Activated CD8-positive, alpha-beta memory T cell treated with anti-CD3 and anti-CD28 coated beads for 4 hours (primary cell): ENCODE measurements at regions not wholly inside any gene's neighbourhood (a gene's known extent, or its start where the extent isn't known, plus 50 kb on each side); places are given as distances from the start of the nearest gene placed in this dataset.
"Not testable (repeated sequence)": the region's sequence is repeated elsewhere in the genome, so short reads cannot be mapped to it uniquely, and the experiment has no call there.

Experiments
- DNase-seq, 2 donors: peaks; one replicate each; pipeline ENCODE4 v3.0.0-alpha.2; 2020; ENCODE audit warnings: low read depth in 2 of 2

DNA sequence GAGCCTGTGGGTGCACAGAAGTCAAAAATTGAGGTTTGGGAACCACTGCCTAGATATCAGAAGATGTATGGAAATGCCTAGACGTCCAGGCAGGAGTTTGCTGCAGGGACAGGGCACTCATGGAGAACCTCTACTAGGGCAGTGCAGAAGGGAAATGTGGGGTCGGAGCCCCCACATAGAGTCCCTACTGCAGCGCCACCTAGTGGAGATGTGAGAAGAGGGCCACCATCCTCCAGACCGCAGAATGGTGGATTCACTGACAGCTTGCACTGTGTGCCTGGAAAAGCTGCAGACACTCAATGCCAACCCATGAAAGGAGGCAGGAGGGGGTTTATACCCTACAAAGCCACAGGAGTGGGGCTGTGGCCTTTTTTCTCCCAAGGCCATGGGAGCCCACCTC, 159.0 kb upstream of the ROPN1B start:
- DNase-seq = not testable (repeated sequence)

DNA sequence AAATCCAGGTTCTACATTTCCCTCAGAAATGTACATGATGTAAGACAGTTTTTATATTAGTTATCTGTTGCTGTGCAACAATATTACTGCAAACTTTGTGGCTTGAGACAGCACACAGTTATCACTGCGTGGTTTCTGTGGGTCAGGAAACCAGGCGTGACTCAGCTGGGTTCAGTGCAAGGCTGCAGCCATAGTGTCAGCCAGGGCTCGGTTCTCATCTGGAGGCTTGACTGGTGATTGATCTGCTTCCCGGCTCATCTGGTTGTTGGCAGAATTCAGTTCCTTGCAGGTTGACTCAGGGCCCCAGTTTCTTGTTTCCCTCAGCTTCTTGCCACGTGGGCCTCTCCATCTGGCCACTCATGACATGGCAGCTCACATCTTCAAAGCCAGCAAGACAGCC, 146.8 kb upstream of the ROPN1B start:
- peak in 1 of 2 donors; percentile 19 for DNase-seq

DNA sequence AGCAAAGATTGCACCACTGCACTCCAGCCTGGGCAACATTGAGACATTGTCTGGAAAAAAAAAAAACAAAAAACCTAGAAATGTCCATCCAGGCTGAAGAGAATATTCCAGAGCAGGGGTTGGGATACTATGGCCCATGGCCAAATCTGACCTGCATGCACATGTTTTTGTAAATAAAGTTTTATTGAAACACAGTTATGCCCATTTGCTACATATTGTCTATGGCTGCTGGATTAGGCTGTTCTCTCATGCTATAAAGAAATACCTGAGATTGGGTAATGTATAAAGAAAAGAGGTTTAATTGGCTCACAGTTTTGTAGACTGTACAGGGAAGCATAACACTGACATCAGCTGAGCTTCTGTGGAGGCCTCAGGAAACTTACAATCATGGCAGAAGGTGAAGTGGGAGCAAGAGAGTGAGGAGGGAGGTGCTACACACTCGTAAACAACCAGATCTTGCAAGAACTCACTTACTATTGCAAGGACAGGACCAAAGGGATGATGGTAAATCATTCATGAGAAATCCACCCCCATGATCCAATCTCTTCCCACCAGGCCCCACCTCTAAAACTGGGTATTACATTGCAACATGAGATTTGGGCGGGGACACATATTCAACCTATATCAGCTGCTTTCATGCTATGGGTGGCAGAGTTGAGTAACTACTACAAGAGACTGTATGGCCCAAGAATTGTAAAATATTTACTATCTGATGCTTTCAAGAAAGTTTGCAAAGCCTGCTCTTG, 137.8 kb upstream of the ROPN1B start:
- not testable (repeated sequence) for DNase-seq

DNA sequence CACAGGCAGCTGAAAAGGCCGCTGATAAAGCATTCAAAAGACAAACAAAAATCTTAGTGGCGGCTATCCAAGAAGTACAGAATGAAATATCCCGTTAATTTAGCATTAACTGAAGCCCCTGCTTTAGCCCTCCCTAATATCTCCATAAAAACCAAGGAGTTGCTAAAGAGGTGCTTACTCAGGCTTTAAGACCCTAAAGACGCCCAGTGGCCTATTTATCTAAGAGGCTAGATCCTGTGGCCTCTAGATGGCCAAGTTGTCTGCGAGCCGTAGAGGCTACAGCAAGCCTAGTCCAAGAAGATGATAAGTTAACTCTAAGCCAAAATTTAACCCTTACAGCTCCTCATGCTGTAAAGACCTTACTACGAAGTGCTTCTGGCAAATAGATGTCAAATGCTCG, 133.4 kb upstream of the ROPN1B start:
- DNase-seq = not testable (repeated sequence)

DNA sequence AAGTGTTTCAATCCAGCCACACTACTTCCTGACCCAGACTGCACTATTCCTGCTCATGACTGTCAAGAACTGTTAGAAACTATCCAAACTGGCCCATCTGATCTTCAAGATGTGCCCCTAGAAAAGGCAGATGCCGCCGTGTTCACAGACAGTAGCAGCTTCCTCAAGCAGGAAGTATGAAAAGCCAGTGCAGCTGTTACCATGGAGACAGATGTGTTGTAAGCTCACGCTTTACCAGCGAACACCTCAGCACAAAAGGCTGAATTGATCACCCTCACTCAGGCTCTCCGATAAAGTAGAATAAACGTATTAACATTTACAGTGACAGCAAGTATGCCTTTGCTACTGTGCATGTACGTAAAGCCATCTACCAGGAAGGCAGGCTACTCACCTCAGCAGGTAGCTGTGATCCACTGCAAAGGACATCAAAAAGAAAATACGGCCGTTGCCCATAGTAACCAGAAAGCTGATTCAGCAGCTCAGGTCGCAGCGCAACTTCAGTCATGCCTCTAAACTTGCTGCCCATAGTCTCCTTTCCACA, 132.9 kb upstream of the ROPN1B start:
- peak in 1 of 2 donors; percentile 3 for DNase-seq

DNA sequence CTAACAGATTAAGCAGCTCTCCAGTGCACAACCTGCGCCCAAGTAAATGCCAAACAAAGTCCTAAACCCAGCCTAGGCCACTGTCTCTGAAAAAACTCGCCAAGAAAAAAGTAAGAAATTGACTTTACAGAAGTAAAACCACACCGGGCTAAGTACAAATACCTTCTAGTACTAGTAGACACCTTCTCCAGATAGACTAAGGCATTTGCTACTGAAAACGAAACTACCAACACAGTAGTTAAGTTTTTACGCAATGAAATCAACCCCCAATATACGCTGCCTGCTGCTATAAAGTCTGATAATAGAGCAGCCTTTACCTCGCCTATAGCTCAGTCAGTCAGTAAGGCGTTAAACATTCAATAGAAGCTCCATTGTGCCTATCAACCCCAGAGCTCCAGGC, 132.2 kb upstream of the ROPN1B start:
- DNase-seq = not testable (repeated sequence)

DNA sequence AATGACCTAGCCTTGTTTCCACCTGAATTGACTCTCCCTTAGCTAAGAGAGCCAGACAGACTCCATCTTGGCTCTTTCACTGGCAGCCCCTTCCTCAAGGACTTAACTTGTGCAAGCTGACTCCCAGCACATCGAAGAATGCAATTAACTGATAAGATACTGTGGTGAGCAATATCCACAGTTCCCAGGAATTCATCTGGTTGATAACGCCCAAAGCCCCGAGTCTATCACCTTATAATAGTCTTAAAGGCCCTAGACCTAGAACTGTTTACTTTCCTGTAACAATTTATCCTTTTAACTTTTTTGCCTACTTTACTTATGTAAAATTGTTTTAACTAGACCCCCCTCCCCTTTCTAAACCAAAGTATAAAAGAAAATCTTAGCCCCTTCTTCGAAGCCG, 130.1 kb upstream of the ROPN1B start:
- DNase-seq = not testable (repeated sequence)

DNA sequence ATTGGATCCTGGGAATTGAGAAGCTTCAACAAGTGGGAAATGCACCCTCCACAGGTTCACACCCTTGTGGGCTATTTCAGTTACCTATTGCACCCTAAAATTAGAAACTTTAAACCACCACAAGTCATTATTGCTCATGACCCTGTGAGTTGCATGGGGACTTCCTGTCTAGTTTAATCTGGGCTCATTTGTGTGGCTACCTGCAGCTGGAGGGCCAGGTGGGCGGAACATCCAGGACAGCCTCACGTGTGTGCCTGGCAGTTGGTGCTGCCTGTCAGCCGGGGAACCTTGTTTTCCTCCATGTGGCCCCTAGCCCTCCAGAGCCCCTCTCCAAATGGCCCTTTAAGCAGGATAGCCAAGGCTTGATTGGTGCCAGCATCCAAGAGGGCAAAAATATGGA, 128.5 kb upstream of the ROPN1B start:
- not testable (repeated sequence) for DNase-seq

DNA sequence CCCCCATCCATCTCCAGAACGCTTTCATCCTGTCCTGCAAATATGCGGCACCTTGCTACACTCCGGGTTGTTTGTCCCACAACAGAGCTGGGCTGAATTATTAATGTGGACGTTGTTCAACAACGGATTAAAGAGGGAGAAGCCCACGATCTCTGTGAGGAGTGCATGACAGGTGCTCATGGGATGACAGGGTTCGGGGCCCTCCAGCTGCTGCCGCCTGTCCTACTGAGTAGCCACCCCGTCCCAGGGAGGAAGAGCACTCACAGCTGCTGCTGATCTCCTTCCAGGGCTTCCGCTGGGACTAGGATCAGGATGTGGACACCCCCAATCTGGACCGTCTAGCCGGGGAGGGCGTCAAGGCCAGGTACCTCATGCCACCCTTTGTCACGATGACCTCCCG, 121.0 kb upstream of the ROPN1B start:
- not testable (repeated sequence) for DNase-seq

DNA sequence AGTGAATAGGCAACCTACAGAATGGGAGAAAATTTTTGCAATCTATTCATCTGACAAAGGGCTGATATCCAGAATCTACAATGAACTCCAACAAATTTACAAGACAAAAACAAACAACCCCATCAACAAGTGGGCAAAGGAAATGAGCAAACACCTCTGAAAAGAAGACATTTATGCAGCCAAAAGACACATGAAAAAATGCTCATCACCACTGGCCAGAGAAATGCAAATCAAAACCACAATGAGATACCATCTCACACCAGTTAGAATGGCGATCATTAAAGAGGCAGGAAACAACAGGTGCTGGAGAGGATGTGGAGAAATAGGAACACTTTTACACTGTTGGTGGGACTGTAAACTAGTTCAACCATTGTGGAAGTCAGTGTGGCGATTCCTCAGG, 114.0 kb upstream of the ROPN1B start:
- not testable (repeated sequence) for DNase-seq

DNA sequence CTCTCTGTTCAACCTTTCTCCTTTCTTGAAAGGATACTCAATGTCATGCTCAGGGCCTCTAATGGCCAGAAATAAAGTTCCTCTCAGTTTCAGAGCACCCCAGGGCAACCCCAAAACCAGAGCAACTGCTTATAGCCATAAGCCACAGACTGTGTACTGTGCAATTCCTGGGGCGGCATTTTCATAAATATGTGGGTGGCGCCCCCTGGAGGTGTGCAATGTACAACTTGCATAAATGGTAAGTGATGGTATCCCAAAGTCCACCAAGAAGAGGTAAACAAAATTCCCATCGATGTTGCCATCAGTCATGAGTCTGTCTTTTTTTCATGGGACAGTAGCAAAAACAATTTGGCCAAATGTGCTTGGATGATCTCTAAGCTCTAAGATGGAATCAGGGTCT, 108.4 kb upstream of the ROPN1B start:
- DNase-seq = not testable (repeated sequence)

DNA sequence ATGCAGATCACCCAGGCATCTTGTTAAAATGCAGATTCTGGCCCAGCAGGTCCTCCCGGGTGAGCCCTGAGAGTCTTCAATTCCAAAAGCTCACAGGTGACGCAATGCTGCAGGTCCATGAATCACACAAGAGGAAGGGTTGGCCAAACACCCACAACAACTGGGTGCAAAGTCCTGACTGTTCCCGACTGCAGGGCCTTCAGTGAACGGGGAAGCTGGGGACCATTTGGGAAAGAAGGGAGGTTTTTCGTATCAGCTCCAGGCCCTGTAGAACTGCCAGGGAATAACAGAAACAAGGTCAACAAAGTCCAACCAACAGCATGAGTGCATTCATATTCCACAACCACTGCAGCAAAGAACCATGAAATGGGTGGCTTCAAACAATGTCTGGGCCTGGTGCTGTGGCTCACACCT, 106.1 kb upstream of the ROPN1B start:
- DNase-seq = not testable (repeated sequence)

DNA sequence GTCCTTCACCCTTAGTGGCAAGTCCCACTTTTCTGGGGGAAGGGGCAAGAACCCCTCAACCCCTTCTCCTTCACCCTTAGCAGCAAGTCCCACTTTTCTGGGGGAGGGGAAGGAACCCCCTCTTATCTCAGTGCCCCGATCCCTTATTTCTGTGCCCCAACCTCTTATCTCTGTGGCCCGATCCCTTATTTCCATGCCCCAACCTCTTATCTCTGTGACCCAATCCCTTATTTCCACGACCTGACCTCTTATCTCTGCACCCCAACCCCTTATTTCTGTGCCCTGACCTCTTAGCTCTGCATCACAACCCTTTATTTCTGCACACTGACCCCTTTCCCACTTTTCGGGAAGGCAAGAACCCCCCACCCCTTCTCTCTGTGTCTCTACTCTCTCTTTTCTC, 104.4 kb upstream of the ROPN1B start:
- DNase-seq = not testable (repeated sequence)

DNA sequence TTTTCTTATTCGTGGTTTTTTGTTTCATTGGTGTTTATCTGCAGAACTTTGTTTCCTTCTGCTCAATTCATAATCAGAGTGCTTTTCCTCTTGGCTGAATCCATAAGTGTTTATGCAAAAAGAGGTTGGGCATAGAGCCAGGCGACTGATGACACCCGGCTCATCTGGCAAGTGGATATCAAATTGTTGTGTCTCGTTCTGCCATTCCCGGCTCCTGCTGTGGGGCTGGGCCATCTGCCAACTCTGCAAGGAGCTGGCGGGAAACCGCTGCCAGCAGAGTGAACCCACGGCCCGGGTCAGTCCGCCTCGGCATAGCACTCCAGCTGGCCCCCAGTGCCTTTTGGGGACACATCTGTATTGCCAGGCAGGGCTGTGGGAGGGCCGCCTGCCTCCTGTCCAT, 83.0 kb upstream of the ROPN1B start:
- DNase-seq = not testable (repeated sequence)

DNA sequence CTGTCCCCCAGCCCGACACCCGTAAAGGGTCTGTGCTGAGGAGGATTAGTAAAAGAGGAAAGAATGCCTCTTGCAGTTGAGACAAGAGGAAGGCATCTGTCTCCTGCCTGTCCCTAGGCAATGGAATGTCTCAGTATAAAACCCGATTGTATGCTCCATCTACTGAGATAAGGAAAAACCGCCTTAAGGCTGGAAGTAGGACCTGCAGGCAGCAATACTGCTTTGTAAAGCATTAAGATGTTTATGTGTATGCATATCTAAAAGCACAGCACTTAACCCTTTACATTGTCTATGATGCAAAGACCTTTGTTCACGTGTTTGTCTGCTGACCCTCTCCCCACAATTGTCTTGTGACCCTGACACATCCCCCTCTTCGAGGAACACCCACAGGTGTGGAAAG, 69.8 kb upstream of the ROPN1B start:
- not testable (repeated sequence) for DNase-seq

DNA sequence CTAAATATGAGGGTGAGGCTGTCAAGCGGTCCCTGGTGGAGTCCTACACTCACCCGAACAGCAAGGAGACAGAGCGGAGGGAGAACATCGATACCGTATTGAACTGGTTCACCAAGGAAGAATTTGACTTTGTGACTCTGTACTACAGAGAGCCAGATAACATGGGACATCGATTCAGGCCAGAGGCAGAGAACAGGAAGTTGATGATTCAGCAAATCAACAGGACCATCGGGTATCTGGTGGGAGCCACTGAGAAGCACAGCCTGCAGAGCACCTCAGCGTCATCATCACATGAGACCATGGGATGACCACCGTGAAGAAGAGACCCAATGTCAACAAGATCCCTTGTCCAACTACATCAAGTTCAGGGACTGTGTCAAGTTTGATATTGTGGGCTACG, 67.5 kb upstream of the ROPN1B start:
- DNase-seq = not testable (repeated sequence)

DNA sequence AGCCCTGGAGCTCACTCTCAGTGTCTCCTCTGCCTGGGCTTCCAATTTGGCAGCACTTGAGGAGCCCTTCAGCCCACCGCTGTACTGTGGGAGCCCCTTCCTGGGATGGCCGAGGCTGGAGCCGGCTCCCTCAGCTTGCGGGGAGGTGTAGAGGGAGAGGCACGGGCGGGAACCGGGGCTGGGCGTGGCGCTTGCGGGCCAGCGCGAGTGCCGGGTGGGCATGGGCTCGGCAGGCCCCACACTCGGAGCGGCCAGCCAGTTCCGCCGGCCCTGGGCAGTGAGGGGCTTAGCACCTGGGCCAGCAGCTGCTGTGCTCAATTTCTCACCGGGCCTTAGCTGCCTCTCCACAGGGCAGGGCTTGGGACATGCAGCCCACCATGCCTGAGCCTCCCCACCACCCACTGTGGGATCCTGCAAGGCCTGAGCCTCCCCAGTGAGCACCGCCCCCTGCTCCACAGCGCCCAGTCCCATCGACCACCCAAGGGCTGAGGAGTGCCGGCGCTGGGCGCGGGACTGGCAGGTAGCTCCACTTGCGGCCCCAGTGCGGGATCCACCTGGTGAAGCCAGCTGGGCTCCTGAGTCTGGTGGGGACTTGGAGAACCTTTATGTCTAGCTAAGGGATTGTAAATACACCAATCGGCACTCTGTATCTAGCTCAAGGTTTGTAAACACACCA, 65.1 kb upstream of the ROPN1B start:
- not testable (repeated sequence) for DNase-seq

DNA sequence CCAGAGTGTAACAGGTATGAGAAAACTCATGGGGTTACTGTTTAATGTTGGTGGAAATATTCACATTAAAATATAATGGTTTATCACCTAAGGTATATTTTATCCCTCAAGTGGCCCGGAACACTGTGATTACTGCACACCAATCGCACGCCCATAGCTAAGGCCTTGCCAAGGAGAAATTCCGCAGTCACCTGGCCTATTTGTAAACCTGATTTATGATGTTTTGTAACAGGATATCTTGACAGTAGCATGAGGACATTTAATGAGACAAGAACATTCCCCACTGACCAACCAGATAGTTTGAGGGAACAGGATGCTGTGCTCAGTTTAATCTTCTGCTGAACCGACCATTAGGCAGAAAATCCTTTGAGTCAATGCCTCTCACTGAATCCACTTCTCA, 61.7 kb upstream of the ROPN1B start:
- DNase-seq = not testable (repeated sequence)

DNA sequence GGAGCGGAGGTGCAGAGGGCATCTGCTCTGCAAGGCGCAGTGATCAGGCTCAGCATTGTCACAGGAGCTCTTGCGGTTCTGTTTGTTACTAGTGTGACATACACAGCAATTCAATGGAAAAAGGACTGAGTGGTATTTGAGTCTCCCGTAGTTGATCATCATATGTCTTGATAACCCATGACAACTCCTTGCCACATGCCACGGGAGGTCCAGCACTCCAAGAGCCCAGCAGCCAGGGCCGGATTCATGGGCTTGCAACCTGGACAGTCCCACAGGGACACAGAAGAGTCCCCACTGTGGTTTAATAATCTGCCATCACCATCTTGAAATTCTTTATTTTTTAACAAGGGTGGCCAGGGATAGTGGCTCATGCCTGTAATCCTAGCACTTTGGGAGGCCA, 58.1 kb upstream of the ROPN1B start:
- DNase-seq = not testable (repeated sequence)

DNA sequence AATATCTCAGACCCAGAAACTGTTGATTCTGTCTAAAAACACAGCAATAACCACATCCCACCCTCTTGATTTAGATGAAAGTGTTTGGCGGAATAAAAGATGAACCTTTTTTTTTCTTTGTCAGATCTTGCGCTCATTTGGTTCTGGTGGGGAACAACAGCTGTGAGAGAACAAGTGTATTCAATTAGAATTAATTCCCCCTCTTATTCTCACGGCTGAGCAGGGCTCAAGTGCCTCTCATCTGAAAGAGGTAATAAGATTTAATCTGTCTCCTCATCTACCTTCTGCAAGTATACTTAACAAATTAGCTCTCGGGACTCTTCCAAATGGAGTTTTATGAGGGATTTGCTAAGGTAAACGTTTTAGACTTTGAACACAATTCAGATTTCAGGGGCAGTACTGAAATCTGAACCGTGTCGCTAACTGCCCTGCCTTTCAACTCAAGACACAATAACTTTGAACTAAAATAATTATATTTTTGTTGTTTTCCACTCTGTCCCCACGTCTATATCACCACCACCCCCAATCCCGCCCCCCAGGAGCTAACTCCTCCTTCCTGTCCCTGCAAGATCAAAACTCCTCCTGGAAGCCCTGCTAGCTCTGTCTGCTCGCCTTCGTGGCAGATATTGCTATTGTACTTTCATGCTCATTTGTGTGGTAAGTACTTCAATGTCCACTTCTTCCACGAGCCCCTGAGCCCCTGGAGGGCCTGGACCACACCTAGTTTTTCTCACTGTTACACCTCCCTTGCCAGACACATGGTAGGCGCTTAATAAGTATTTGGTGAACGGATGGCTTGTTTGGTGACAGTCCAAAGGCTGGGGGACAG, 54.2 kb upstream of the ROPN1B start:
- DNase-seq = not testable (repeated sequence)

DNA sequence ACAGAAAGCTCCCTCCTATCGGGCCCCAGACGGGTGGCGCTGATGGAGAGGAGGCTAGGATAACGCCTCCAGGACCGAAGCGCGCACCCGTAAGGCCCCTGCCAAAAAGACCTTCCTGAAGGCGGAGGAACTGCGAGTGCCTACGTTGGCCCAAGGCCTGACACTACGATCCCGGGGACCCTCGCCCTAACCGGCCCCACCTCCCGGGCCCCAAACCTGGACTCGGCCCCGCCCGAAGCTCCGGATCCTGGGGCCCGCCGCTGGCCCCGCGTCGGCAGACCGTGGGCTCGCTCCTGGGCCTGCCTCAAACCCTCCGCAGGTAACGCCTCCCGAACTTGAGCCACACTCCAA, 53.6 kb upstream of the ROPN1B start:
- not testable (repeated sequence) for DNase-seq

DNA sequence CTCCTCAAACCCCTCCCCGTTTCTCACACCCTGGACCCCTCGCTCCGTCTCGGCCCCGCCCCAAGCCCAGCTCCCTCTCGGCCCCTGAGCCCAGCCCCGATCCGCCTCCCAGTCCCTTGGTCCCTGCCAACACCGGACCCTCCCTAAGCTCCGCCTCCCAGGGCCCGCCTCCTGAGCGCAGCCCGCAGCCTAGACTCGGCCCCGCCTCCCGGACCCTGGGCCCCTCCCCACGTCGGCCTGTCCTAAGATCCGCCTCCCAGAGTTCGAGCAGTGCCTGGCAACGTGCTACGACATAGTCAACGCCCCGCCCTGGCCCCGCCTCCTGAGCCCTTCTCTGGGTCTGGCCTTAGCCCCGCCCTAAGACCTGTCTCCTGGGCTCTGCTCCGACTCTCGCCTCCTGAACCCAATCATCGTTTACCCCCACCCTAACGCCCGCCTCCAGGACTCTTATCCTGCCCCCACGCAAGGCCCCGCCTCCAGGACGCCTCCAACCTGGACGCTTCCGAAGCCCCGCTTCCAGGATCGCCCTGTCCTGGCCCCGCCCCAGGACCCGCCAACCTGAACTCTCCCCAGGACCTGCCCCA, 53.1 kb upstream of the ROPN1B start:
- peak; percentile 98 to 99 for DNase-seq
